B cell (primary cell): ENCODE measurements at regions not wholly inside any gene's neighbourhood (a gene's known extent, or its start where the extent isn't known, plus 50 kb on each side); places are given as distances from the start of the nearest gene placed in this dataset.

ENCODE experiments used
- CTCF ChIP-seq: fragments of 200-600 bp; IDR thresholded peaks from one replicate; pipeline ENCODE4 v1.8.0; 2022; ENCODE audit warnings: antibody characterized with exemption, mild to moderate bottlenecking
- EZH2 ChIP-seq: IDR thresholded peaks from 2 replicates; pipeline ENCODE4 v1.6.1; 2012; ENCODE audit warnings: borderline replicate concordance, low read depth, mild to moderate bottlenecking, moderate library complexity, low read length; ENCODE audit not compliant: insufficient read depth, poor library complexity, severe bottlenecking

- TF ChIP-seq CTCF (no peak), EZH2 (no peak)
These were observed 132.8 kb upstream of the CPEB4 start for GRCh38 chr5:173755319-173755718.
